HG03108 (cell line): ENCODE measurements at regions not wholly inside any gene's neighbourhood (a gene's known extent, or its start where the extent isn't known, plus 50 kb on each side); places are given as distances from the start of the nearest gene placed in this dataset.
"Not testable (repeated sequence)": the region's sequence is repeated elsewhere in the genome, so short reads cannot be mapped to it uniquely, and the experiment has no call there.

Experiments
- ATAC-seq: cut with Tn5 transposase; IDR thresholded peaks from one replicate; pipeline ENCODE4 v1.9.1; 2021; ENCODE audit warnings: moderate library complexity; ENCODE audit not compliant: unreplicated experiment

- ATAC-seq, result no peak
These were observed 270.6 kb downstream of the FBXO8 start for GRCh38 chr4:174012886-174013259.

- ATAC-seq, result no peak
These were observed 271.2 kb downstream of the FBXO8 start for GRCh38 chr4:174012135-174012885.

DNA sequence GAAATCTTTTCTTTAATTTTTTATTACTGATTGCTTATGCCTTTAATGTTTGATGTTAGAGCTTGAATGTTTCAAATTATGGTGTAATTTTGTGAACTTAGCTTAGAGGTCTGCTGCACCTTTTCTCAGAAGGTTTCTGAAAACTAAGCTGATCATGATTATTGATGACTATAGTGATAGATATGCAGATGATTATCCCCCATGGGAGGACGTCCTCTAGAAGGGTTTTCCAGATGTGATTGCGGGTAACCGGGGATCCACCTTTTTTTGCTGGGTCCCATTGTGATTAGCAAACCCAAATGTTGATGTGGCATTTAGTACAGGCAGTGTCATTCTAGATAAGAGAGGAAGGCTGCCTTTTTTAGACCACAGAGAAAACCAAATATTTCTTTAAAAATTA, 272.9 kb downstream of the FBXO8 start:
- ATAC-seq, result no peak

DNA sequence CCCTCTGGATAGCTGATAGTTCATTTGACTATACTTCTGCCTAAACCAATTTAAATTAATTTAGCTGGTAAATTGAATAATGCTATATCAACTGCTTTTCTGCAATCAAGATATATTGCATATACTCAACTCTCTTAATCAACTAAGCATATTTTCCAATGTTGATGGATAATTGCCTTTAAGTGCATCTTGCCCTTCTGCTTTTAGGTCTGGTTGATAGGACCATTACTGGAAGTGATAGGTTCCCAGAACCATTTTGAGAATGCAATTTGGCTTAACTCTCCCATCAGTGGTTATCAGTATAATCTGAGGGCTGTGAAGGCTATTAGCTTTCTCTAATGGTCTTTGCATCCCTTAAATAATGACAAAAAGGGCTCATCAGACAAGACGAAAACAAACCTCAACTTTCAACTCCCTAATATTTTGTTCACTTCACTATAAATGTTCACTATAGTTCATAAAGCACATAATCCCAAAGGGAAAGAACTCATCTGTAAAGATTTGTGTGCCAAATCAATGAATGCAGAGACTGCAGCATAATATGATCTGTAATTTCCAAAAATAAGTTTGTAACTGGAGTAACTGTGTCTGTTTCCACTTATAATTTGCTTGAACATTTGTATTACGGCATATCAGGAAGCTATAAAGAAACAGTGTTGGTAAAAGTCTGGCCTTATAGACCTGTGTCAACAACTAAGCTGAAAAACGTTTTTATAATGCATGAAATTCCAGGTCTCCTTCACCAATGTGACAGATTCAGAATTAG, 273.6 kb downstream of the FBXO8 start:
- no peak for ATAC-seq

DNA sequence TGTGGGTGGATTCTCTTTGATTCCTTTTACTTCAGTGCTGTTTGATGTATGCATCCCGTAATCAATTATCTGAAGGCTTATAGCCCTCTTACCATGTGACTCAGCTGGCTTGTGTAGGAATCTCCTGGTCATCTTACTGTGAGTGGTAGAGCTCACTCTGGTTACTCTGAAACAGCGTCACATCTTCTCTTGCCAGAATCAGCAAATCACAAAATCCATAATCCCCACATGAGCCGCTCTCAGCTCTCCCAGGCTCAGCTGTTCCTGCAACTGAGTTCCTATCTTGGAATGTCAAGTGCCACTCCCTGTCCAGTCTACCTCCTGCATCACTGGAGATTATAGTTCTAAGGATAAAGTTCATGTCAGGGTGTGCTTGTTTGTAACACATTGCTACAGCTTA, 278.0 kb downstream of the FBXO8 start:
- ATAC-seq, result no peak

- no peak for ATAC-seq
These were observed 284.9 kb downstream of the FBXO8 start for GRCh38 chr4:173998471-173999144.

DNA sequence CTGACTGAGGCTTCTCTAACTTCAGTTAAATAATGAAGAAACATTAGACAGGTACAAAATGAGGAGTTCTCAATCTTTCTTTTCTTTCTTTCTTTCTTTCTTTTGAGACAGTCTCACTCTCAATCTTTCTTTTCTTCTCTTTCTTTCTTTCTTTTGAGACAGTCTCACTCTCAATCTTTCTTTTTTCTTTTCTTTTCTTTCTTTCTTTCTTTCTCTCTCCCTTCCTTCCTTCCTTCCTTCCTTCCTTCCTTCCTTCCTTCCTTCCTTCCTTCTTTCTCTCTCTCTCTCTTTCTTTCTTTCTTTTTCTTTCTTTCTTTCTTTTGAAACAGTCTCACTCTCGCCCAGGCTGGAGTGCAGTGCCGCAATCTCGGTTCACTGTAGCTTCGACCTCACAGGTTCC, 287.7 kb downstream of the FBXO8 start:
- not testable (repeated sequence) for ATAC-seq

GRCh38 chr4:173991814-173992213, 291.7 kb downstream of the FBXO8 start:
- ATAC-seq, result no peak

DNA sequence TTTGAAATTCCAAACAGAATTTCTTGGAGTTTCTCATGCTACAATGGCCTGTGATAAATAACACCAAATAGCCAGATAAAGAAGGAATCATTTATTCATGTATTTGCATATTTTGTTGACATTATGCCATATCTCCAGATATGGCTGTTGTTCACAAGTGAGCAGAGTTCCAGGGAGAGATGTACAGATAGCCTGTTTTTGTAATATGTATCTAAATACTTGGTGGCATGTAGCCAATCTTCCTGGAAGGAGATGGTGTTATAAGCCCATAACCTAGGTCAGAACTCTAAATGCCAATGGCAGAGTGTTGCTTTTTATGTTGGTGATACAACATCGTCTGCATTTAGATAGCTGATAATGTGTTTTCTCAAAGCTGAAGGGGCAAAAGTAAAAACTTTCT, 292.2 kb downstream of the FBXO8 start:
- no peak for ATAC-seq

- no peak for ATAC-seq
These were observed 292.6 kb downstream of the FBXO8 start for GRCh38 chr4:173990869-173991210.

DNA sequence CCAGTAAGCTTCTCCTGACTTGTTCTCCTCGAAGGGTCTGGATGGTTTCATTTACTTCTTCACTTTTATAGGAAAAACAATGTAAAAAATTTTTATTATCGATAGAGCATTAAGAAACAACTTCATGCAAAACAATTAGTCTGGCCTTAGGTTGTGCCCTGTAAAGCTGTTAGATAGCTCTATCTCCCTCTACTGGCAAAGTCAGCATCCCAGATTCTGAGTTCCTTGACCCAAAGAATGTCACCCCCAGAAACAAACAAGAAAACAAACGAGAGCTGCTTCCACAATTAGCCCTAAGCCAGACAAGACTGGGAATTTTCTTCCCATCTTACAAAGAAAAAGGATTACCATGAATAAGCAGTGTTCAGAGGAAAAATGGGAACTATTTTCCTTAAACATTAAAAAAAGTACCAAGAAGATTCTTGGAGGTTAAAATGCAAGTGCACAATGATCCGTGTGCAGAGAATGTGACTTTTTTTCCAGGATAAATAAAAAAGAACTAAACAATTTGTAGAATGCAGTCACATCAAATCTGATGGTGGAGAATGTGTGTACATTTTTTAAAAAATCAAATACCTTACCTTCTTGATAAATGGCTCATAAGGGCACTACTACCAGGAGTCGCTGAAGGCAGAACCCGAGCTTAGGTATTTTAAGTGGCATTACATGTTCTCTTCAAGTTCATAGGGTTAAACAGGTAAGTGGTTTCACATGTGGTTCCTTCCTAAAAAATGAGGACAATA, 293.2 kb downstream of the FBXO8 start:
- ATAC-seq, result no peak

GRCh38 chr4:173963523-173963922, 319.9 kb downstream of the FBXO8 start:
- not testable (repeated sequence) for ATAC-seq

- no peak for ATAC-seq
These were observed 323.1 kb downstream of the FBXO8 start for GRCh38 chr4:173960398-173960797.

DNA sequence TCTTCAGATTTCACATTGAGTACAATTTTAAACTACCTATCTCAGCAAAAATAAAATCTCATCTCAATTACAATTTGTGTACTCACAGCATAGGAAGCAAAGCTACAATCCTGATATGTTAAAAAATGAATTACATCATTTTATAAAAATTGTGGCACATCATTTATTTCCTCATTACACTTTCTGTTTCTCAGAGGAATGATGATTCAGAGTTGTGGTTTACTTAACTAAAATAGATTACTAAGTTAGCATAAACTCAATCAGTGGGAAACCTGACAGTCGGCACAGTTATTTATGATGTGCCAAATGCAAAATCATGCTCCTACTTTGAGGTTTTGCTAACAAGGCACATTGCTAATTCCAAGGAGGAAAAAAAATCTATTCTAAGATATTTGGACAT, 325.0 kb downstream of the FBXO8 start:
- ATAC-seq, result no peak

- no peak for ATAC-seq
These were observed 339.9 kb downstream of the FBXO8 start for GRCh38 chr4:173943547-173943946.

DNA sequence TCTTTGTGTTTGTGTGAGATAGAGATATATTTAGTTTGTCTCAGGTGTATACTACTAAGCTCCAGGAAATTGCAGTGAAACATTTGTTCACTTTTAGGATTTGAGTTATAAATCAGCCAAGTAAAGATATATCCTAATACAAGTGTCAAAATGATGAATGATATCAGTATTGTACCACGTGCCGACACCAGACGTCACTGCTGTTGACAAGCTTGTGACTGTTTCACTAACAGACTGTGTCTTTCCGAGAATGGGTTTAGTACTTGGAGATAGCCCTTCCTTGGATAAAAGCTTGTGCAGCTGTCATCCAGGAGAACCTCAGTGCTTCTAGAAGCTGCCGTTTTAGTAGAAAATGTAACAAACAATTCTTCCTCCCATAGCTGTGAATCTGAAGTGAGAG, 343.3 kb downstream of the FBXO8 start:
- ATAC-seq, result no peak

- no peak for ATAC-seq
These were observed 345.7 kb downstream of the FBXO8 start for GRCh38 chr4:173937631-173938270.

DNA sequence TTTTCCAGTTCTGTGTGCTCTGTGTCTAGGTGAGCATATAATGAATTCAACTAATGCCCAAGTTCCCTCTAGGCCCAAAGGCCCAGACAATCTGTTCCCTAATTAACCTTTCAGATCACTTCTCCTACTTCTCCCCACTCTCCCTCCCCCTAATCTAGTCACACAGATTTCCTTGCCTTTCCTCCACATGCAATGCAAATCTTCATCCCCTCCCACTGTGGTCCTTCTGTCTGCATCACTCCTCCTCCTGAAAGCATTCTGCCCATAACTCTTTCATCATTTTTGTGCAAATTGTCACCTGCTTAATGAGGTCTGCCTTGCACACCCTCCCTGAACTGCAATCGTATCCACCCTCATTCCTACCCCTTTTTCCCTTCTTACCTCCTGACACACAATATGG, 346.6 kb downstream of the FBXO8 start:
- ATAC-seq, result no peak

GRCh38 chr4:173935622-173936405, 347.7 kb downstream of the FBXO8 start:
- ATAC-seq, result no peak
